Activated T-cell treated with anti-CD3 and anti-CD28 coated beads, Interleukin-2, amount 50 U/mL, for 24 hours (primary cell): ENCODE measurements at regions not wholly inside any gene's neighbourhood (a gene's known extent, or its start where the extent isn't known, plus 50 kb on each side); places are given as distances from the start of the nearest gene placed in this dataset.
"Not testable (repeated sequence)": the region's sequence is repeated elsewhere in the genome, so short reads cannot be mapped to it uniquely, and the experiment has no call there.

Source experiments
- DNase-seq: peaks from one replicate; pipeline ENCODE4 v3.0.0-alpha.2; 2020
- H3K27ac Mint-ChIP-seq: 2 replicates; pipeline ENCODE4 v1.8.0; 2020; ENCODE audit warnings: mild to moderate bottlenecking, mixed read lengths
- H3K27me3 Mint-ChIP-seq: 2 replicates; pipeline ENCODE4 v1.8.0; 2020; ENCODE audit warnings: mixed read lengths
- H3K36me3 Mint-ChIP-seq: 2 replicates; pipeline ENCODE4 v1.8.0; 2020; ENCODE audit warnings: low read depth, mixed read lengths
- H3K4me1 Mint-ChIP-seq: 2 replicates; pipeline ENCODE4 v1.8.0; 2020; ENCODE audit warnings: low read depth, mixed read lengths
- H3K4me3 Mint-ChIP-seq: 2 replicates; pipeline ENCODE4 v1.8.0; 2020; ENCODE audit warnings: mild to moderate bottlenecking, moderate library complexity, mixed read lengths
- H3K9me3 Mint-ChIP-seq: 2 replicates; pipeline ENCODE4 v1.8.0; 2020; ENCODE audit warnings: mixed read lengths

DNA sequence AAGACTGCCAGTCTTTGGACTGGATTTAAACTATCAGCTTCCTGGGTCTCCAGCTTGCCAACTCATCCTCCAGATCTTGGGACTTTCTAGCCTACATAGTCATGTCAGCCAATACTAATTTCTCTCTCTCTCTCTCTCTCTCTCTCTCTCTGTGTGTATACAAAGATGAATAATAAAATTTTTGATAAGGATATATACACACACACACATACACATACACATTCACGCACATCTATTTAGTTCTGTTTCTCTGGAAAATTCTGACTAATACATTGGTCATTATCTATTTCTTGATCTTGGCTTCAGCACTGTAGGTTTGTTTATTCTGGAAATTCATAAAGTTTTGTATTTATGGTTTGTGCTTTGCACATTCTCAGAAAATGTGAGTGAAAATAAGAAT is 1606.2 kb upstream of the NUDT12 start:
- Mint-ChIP-seq H3K4me1 (no peaks in the 10 kb centered on the region), H3K9me3 (peaks cover 13% of the 10 kb centered on the region), H3K27me3 (no peaks in the 10 kb centered on the region), H3K27ac (no peak overlapping the region), H3K4me3 (no peak overlapping the region), H3K36me3 (no peaks in the 10 kb centered on the region)
- DNase-seq = no peak

DNA sequence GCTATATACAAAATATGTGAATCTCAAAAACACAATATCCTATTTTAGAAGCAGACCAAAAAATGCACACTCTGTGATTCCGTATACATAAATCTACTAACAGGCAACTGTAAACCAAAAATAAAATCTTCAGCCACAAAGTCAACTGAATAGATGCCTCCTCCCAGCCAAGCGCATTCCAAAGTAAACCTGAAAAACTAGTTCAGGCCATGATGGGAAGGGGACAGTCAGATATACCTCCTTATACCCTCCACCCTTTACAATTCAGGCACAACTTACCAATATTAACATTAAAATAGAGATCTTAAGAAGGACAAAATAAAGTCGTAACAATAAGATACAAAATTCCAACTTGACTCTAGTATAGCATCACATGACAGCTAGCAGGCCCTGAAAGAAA is 1604.5 kb upstream of the NUDT12 start:
- Mint-ChIP-seq H3K27me3 (no peaks in the 10 kb centered on the region), H3K9me3 (peaks cover 14% of the 10 kb centered on the region), H3K4me1 (no peaks in the 10 kb centered on the region), H3K4me3 (no peak overlapping the region), H3K36me3 (no peaks in the 10 kb centered on the region), H3K27ac (no peak overlapping the region)
- DNase-seq = no peak

DNA sequence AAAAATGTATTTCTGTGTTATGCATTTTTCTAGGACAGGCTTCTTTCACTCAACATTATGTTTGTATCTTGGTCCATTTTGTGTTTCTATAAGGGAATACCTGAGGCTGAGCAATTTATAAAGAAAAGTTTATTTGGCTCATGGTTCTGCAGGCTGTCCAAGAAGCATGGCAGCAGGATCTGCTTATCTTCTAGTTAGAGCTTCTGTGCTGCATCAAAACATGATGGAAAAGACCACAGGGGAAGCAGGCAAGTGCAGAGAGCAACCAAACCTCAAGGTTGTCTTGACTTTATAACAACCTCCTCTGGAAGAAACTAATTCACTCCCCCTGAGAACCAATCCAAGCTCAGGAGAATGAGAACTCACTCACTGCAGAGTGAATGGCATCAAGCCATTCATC is 1601.0 kb upstream of the NUDT12 start:
- H3K27ac Mint-ChIP-seq = no peak overlapping the region
- DNase-seq = no peak
- H3K4me3 Mint-ChIP-seq = no peak overlapping the region
- no peaks in the 10 kb centered on the region for H3K27me3 Mint-ChIP-seq
- no peaks in the 10 kb centered on the region for H3K4me1 Mint-ChIP-seq
- no peaks in the 10 kb centered on the region for H3K36me3 Mint-ChIP-seq
- H3K9me3 Mint-ChIP-seq = peaks cover 26% of the 10 kb centered on the region

DNA sequence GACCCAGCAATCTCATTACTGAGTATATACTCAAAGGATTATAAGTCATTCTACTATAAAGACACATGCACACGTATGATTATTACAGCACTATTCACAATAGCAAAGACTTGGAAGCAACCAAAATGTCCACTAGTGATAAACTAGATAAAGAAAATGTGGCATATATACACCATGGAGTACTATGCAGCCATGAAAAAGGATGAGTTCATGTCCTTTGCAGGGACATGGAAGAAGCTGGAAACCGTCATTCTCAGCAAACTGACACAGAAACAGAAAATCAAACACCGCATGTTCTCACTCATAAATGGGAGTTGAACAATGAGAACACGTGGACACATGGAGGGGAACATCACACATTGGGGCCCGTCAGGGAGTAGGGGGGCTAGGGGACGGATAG is 1600.0 kb upstream of the NUDT12 start:
- H3K4me3 Mint-ChIP-seq, H3K36me3 Mint-ChIP-seq, DNase-seq, H3K27ac Mint-ChIP-seq, H3K27me3 Mint-ChIP-seq, H3K4me1 Mint-ChIP-seq: not testable (repeated sequence)
- H3K9me3 Mint-ChIP-seq = peaks cover 30% of the 10 kb centered on the region

DNA sequence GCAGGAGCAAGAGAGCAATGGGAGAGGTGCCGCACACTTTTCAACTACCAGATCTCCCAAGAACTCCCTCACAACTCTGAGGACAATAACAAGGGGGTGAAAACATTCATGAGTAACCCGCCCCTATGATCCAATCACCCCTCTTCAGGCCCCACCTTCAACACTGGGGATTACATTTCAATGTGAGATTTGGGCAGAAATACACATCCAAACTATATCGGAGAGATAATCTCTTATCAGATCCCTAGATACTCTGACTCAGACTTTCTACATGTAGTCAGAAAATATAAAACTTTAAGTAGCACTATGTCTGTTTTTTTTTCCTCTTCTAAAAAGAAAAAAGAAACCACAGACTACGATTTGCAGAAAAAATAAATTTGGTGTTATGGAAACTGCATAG is 1595.9 kb upstream of the NUDT12 start:
- Mint-ChIP-seq H3K9me3 (peaks cover 37% of the 10 kb centered on the region), H3K27ac (no peak overlapping the region), H3K4me1 (no peaks in the 10 kb centered on the region), H3K4me3 (no peak overlapping the region), H3K36me3 (no peaks in the 10 kb centered on the region), H3K27me3 (no peaks in the 10 kb centered on the region)
- no peak for DNase-seq

DNA sequence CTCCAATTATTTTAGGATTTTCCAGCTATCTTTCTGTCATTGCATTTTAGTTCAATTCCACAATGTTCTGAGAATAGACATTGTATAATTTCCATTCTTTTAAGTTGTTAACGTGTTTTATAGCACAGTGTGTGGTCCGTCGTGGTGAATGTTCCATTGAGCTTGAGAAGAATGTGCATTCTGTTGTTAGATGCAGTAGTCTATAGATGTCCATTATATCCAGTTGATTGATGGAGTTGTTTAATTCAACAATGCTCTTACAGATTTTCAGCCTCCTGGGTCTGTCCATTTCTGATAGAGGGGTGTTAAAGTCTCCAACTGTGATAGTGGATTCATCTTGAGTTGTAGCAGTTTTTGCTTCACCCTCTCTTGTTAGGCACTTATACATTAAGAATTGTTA is 1587.7 kb upstream of the NUDT12 start:
- no peaks in the 10 kb centered on the region for H3K4me1 Mint-ChIP-seq
- no peaks in the 10 kb centered on the region for H3K27me3 Mint-ChIP-seq
- no peaks in the 10 kb centered on the region for H3K36me3 Mint-ChIP-seq
- H3K9me3 Mint-ChIP-seq = peaks cover 20% of the 10 kb centered on the region
- no peak for DNase-seq
- H3K4me3 Mint-ChIP-seq = no peak overlapping the region
- no peak overlapping the region for H3K27ac Mint-ChIP-seq

DNA sequence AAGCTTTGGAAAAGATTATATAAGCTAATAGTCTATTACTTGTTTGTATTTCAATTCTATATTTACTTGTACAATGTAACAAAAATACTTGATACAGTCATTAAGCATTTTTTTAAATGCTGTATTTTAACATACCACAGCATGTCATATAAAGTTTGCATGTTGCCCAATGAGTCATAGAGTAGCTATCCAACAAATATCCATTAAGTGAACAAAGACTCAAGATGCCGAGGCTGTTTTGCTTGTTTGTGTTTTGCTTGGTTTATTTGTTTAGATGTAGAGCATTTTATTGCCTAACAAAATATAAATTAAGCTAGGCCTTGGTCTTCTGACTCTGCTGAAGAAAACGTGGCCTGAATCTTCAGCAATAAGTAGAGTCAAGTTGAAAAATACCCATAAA is 1584.3 kb upstream of the NUDT12 start:
- Mint-ChIP-seq H3K27ac (no peak overlapping the region), H3K4me3 (no peak overlapping the region), H3K27me3 (no peaks in the 10 kb centered on the region), H3K4me1 (no peaks in the 10 kb centered on the region), H3K9me3 (peaks cover 12% of the 10 kb centered on the region), H3K36me3 (no peaks in the 10 kb centered on the region)
- DNase-seq = no peak

DNA sequence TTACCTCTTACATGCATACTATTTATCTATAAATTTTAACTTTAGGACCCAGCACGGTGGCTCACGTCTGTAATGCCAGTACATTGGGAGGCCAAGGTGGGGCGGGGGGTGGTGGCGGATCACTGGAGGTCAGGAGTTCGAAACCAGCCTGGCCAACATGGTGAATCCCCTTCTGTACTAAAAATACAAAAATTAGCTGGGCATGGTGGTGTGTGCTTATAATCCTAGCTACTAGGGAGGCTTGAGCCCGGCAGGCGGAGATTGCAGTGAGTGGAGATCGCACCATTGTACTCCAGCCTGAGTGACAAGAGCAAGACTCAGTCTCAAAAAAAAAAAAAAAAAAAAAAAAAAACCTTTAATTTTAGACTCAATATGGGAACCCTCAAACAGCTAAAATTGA is 1582.6 kb upstream of the NUDT12 start:
- H3K9me3 Mint-ChIP-seq = peaks cover 5% of the 10 kb centered on the region
- H3K27me3 Mint-ChIP-seq = no peaks in the 10 kb centered on the region
- no peaks in the 10 kb centered on the region for H3K36me3 Mint-ChIP-seq
- H3K27ac Mint-ChIP-seq = no peak overlapping the region
- H3K4me3 Mint-ChIP-seq = no peak overlapping the region
- no peak for DNase-seq
- H3K4me1 Mint-ChIP-seq = no peaks in the 10 kb centered on the region

DNA sequence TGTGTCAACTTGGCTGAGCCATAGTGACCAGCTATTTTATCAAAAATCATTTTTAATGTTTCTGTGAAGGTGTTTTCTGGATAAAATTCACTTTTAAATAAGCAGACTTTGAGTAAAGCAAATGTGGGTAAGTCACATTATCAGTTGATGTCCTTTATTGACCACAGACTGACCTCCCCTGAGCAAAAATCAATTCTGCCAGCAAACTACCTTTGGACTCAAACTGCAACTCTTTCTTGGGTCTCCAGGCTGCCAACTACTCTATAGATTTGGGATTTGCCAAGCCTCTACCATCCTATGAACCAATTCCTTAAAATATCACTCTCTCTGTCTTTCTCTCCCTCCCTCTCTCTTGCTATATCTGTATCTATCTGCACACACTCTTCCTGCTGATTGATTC is 1571.7 kb upstream of the NUDT12 start:
- Mint-ChIP-seq H3K27ac (no peak overlapping the region), H3K4me3 (no peak overlapping the region)

DNA sequence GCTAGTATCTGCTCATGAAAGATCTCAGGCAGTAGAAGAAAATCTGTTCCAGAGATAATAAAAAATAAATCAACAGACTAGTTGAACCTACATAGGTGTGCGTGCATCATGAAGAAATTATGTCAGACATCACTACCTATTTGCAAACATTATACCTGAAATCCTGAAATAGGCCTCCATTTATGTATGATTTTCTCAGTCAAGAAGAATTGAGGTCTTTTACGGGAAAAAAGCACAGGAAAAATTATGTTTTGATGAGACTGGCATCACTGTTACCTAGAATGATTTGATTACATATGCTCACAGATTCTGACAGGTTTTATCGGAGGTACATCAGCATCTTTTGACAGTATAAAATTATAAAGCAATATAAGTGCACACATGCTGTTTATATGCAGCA is 1570.5 kb upstream of the NUDT12 start:
- no peaks in the 10 kb centered on the region for H3K4me1 Mint-ChIP-seq
- H3K36me3 Mint-ChIP-seq = no peaks in the 10 kb centered on the region
- no peak overlapping the region for H3K4me3 Mint-ChIP-seq
- no peaks in the 10 kb centered on the region for H3K27me3 Mint-ChIP-seq
- peaks cover 19% of the 10 kb centered on the region for H3K9me3 Mint-ChIP-seq
- no peak overlapping the region for H3K27ac Mint-ChIP-seq
- no peak for DNase-seq

More for the DNA sequence above, 1571.7 kb upstream of the NUDT12 start:
- Mint-ChIP-seq H3K36me3 (no peaks in the 10 kb centered on the region), H3K27me3 (no peaks in the 10 kb centered on the region), H3K9me3 (peaks cover 21% of the 10 kb centered on the region), H3K4me1 (no peaks in the 10 kb centered on the region)
- no peak for DNase-seq

DNA sequence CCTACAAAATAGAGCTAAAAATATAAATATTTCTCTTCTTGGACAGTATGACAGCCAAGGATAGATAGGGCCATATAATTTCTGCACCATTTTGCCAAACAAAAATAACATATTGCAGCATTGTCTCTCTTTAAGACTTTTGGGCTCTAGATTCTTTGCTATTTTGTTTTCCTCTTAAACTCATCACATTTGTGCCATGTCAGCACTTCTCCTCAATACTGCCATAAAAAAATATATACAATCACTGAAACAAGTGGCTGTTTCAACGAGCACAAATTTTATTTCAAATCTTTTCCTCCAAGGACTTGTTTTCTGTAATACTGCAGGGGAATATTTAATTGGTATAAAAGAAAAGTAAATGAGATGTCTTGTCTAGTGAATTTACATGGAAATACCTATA is 1570.0 kb upstream of the NUDT12 start:
- no peak overlapping the region for H3K27ac Mint-ChIP-seq

DNA sequence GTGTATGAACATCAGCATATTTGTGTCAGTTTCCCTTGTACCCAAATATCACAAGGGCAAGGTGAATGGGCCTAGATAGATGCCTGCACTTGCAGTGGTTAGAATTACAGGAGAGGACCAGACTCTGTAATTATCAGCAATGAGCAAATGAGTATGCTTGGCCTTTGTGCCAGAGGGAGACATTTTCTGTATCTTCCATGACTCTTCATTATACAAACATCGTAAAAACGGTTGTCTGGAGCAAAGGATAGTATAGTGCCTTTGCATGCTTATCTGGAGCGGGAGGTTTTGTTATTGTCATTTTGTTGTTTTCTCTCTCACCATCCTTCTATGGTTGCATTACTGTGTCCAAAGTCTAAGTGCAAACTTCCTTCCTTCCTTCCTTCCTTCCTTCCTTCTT is 1568.5 kb upstream of the NUDT12 start:
- Mint-ChIP-seq H3K27me3 (no peaks in the 10 kb centered on the region), H3K4me1 (no peaks in the 10 kb centered on the region), H3K4me3 (no peak overlapping the region), H3K27ac (no peak overlapping the region), H3K36me3 (no peaks in the 10 kb centered on the region), H3K9me3 (peaks cover 11% of the 10 kb centered on the region)
- DNase-seq = no peak

More for the DNA sequence above, 1570.0 kb upstream of the NUDT12 start:
- H3K27me3 Mint-ChIP-seq = no peaks in the 10 kb centered on the region
- peaks cover 19% of the 10 kb centered on the region for H3K9me3 Mint-ChIP-seq
- H3K4me1 Mint-ChIP-seq = no peaks in the 10 kb centered on the region
- H3K36me3 Mint-ChIP-seq = no peaks in the 10 kb centered on the region
- no peak for DNase-seq
- H3K4me3 Mint-ChIP-seq = no peak overlapping the region

DNA sequence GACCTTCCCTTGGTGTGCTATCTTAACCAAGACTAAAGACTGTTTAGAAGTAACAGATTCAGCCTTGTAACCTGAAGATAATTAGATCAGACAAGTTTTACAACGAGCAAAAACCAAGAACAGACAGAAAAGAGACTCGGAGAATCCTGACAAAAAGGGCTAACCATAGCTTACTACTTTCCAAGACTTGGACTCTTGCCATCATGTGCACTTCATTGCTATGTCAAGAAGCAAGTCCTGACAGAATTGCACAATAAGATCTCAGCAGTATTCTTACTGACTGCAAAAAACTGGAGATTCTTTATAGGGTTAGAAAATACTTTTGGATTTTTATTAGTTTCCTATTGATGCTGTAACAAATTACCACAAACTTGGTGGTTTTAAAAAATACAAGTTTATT is 1539.0 kb upstream of the NUDT12 start:
- Mint-ChIP-seq H3K4me3 (no peak overlapping the region), H3K9me3 (peaks cover 6% of the 10 kb centered on the region), H3K27me3 (no peaks in the 10 kb centered on the region), H3K27ac (no peak overlapping the region), H3K4me1 (no peaks in the 10 kb centered on the region), H3K36me3 (no peaks in the 10 kb centered on the region)
- no peak for DNase-seq

DNA sequence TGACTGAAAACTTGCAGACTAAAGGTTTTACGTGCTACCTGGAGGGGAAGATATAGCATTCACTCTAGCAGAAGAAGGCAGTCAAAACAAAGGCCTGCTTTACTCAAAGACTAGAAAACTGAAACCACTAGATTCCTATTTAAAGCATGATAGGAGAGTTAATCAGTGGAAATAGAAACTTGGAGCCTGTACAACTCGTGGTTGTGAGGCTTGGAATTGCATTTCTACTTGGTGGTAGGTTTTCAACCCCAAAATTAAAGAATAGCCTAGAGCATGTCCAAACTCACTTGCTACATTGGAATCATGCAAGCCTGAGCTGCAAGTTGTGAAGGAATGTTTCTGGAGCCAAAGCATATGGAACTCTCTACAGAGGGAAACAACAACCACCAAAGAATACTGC is 1526.4 kb upstream of the NUDT12 start:
- DNase-seq = no peak
- Mint-ChIP-seq H3K4me3 (no peak overlapping the region), H3K36me3 (no peaks in the 10 kb centered on the region), H3K27ac (no peak overlapping the region), H3K27me3 (no peaks in the 10 kb centered on the region), H3K4me1 (no peaks in the 10 kb centered on the region), H3K9me3 (peaks cover 17% of the 10 kb centered on the region)

DNA sequence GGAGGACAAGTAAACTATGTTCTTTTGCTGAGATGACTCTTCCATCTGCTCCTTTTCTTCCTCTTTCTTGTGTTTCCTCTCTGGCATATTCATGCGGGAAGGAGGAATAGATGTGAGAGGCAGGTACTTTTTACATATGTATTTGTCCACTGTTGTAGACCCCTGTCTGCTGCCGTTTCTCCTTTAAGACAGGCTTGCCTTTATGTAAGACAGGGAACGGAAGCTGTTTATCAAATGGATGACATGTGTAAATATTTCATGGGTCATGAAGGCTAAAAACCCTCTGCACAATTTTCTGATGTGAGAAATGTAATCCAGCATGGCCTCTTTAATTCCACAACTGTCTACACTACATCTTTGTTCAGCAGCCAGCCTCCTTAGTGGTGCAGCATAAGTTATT is 1525.5 kb upstream of the NUDT12 start:
- no peak overlapping the region for H3K27ac Mint-ChIP-seq
- H3K4me3 Mint-ChIP-seq = no peak overlapping the region
- no peaks in the 10 kb centered on the region for H3K36me3 Mint-ChIP-seq
- no peaks in the 10 kb centered on the region for H3K27me3 Mint-ChIP-seq
- DNase-seq = no peak
- H3K4me1 Mint-ChIP-seq = no peaks in the 10 kb centered on the region
- H3K9me3 Mint-ChIP-seq = peaks cover 11% of the 10 kb centered on the region

DNA sequence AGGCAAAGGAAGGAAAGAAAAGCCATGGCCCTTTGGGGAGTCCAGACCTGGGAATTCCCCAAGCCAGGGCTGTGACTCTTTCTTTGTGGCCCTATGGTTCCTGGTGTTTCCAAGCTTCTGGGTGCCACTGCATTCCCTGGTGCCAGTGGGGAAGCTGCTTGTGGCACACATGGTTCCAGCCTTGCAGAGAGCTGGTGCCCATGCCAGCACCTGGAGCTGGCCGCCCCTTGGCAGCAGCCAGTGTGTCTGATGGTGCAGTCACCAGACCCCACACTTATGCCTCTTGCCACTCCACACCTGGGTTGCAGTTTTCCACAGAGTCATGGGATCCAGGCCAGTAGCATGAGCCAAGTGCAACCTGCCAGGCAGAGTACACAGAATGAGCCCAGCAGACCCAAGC is 1495.3 kb upstream of the NUDT12 start:
- Mint-ChIP-seq H3K4me1 (no peaks in the 10 kb centered on the region), H3K36me3 (no peaks in the 10 kb centered on the region), H3K27me3 (no peaks in the 10 kb centered on the region), H3K27ac (no peak overlapping the region), H3K4me3 (no peak overlapping the region), H3K9me3 (peaks cover 9% of the 10 kb centered on the region)
- no peak for DNase-seq
